SIG-M5 treated with dmso at 0.1 percent for 504 hours (cell line): ENCODE measurements at regions not wholly inside any gene's neighbourhood (a gene's known extent, or its start where the extent isn't known, plus 50 kb on each side); places are given as distances from the start of the nearest gene placed in this dataset.
A peak's percentile ranks its signal among the peaks of the same experiment; 100 is the strongest.
"Not testable (repeated sequence)": the region's sequence is repeated elsewhere in the genome, so short reads cannot be mapped to it uniquely, and the experiment has no call there.

Experiments
- DNase-seq: peaks from one replicate; lab custom pipeline; 2025; ENCODE audit not compliant: unreplicated experiment; lab: John Stamatoyannopoulos, UW

- DNase-seq: no peak
Measured at GRCh38 chr4:123133397-123134050, 211.1 kb upstream of the NUDT6 start.

GRCh38 chr4:123144616-123145015, 222.2 kb upstream of the NUDT6 start:
- no peak for DNase-seq

- no peak for DNase-seq
Measured at GRCh38 chr4:123158576-123158975, 236.2 kb upstream of the NUDT6 start.

GRCh38 chr4:123159479-123159878, 237.1 kb upstream of the NUDT6 start:
- DNase-seq: no peak

- no peak for DNase-seq
Measured at GRCh38 chr4:123162859-123163258, 233.7 kb upstream of the SPRY1 start.

GRCh38 chr4:123163501-123163900, 233.1 kb upstream of the SPRY1 start:
- peak; percentile 71 for DNase-seq

- no peak for DNase-seq
Measured at GRCh38 chr4:123166023-123166422, 230.6 kb upstream of the SPRY1 start.

GRCh38 chr4:123167931-123168330, 228.7 kb upstream of the SPRY1 start:
- no peak for DNase-seq

- no peak for DNase-seq
Measured at GRCh38 chr4:123168812-123169211, 227.8 kb upstream of the SPRY1 start.

- no peak for DNase-seq
Measured at GRCh38 chr4:123170843-123171242, 225.8 kb upstream of the SPRY1 start.

GRCh38 chr4:123176605-123177004, 220.0 kb upstream of the SPRY1 start:
- no peak for DNase-seq

GRCh38 chr4:123182289-123182688, 214.3 kb upstream of the SPRY1 start:
- DNase-seq: no peak

GRCh38 chr4:123183308-123183707, 213.3 kb upstream of the SPRY1 start:
- no peak for DNase-seq

- not testable (repeated sequence) for DNase-seq
Measured at GRCh38 chr4:123183754-123184153, 212.8 kb upstream of the SPRY1 start.

GRCh38 chr4:123186731-123187130, 209.9 kb upstream of the SPRY1 start:
- no peak for DNase-seq

- DNase-seq: no peak
Measured at GRCh38 chr4:123190176-123190575, 206.4 kb upstream of the SPRY1 start.

- no peak for DNase-seq
Measured at GRCh38 chr4:123191728-123192127, 204.9 kb upstream of the SPRY1 start.

GRCh38 chr4:123193802-123194367, 202.7 kb upstream of the SPRY1 start:
- no peak for DNase-seq

- no peak for DNase-seq
Measured at GRCh38 chr4:123198706-123199105, 197.9 kb upstream of the SPRY1 start.

GRCh38 chr4:123200051-123200940, 196.3 kb upstream of the SPRY1 start:
- no peak for DNase-seq

GRCh38 chr4:123204737-123205136, 191.9 kb upstream of the SPRY1 start:
- DNase-seq: no peak

GRCh38 chr4:123206016-123206415, 190.6 kb upstream of the SPRY1 start:
- no peak for DNase-seq
